ENCODE measurements at regions not wholly inside any gene's neighbourhood (a gene's known extent, or its start where the extent isn't known, plus 50 kb on each side); places are given as distances from the start of the nearest gene placed in this dataset.

GRCh38 chr12:67147030-67147429, 122.1 kb upstream of the CAND1 start:
- TF ChIP-seq EZH2 (IDR thresholded peaks at IDR 0.05) = no peak
- TF ChIP-seq POLR2AphosphoS5 (IDR thresholded peaks at IDR 0.05; ENCODE audit: borderline replicate concordance, low read depth, low read length) = no peak
- no peak for TF ChIP-seq FOXP2 (optimal IDR thresholded peaks at IDR 0.05; ENCODE audit: control extremely low read depth, extremely low read length, insufficient read depth)

Data from SK-N-MC (cell line).